ENCODE measurements at regions not wholly inside any gene's neighbourhood (a gene's known extent, or its start where the extent isn't known, plus 50 kb on each side); places are given as distances from the start of the nearest gene placed in this dataset.

DNA sequence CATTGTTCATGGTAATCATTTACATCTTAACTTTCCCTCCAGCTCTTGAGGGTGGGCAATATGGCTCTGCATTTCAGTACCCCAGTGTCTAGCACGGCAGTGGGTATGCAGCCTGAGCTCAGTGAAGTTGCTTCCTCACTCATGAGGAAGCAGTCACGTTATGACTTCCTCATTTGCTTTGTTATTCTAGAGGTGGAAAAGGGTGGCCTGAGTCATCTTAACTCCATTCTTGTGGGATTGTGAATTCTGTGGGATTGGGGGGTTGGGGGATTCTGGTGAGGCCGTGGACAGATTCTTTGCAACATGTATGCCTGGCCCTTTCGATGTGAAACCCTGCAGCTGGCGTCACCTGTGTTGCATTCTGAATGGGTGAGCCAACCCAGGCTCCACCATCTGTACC is 406.7 kb upstream of the ZNF507 start:
- no peak for TF ChIP-seq POLR2A (IDR thresholded peaks at IDR 0.05)
- TF ChIP-seq, protein P1, sequence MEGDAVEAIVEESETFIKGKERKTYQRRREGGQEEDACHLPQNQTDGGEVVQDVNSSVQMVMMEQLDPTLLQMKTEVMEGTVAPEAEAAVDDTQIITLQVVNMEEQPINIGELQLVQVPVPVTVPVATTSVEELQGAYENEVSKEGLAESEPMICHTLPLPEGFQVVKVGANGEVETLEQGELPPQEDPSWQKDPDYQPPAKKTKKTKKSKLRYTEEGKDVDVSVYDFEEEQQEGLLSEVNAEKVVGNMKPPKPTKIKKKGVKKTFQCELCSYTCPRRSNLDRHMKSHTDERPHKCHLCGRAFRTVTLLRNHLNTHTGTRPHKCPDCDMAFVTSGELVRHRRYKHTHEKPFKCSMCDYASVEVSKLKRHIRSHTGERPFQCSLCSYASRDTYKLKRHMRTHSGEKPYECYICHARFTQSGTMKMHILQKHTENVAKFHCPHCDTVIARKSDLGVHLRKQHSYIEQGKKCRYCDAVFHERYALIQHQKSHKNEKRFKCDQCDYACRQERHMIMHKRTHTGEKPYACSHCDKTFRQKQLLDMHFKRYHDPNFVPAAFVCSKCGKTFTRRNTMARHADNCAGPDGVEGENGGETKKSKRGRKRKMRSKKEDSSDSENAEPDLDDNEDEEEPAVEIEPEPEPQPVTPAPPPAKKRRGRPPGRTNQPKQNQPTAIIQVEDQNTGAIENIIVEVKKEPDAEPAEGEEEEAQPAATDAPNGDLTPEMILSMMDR (IDR thresholded peaks at IDR 0.05) = no peak
